ENCODE measurements at regions not wholly inside any gene's neighbourhood (a gene's known extent, or its start where the extent isn't known, plus 50 kb on each side); places are given as distances from the start of the nearest gene placed in this dataset.

- H4K8ac ChIP-seq (ENCODE audit: low read depth, low read length), result no peak overlapping the region
- H3K4ac ChIP-seq (ENCODE audit: low read depth, low read length), result no peak overlapping the region
- WGBS (ENCODE audit: extremely low coverage, insufficient coverage, insufficient read length), result no CpG with 5 or more reads among the region's 4 CpGs
- no peaks in the 10 kb centered on the region for H3K27me3 ChIP-seq (ENCODE audit: insufficient read depth, low read length)
- no peaks in the 10 kb centered on the region for H3K79me2 ChIP-seq (ENCODE audit: control insufficient read depth, insufficient read depth, low read length, poor library complexity)
- H2BK5ac ChIP-seq (ENCODE audit: low read depth, low read length, poor library complexity), result no peak overlapping the region
- H3K4me1 ChIP-seq (ENCODE audit: control insufficient read depth in 1 of 2, insufficient read depth in 2 of 2, low read length in 2 of 2), result no peaks in the 10 kb centered on the region
- DNase-seq, result no peak
- H3K23ac ChIP-seq (ENCODE audit: low read length), result no peak overlapping the region
- H3K18ac ChIP-seq (ENCODE audit: low read length), result no peak overlapping the region
- no peaks in the 10 kb centered on the region for H3K9me3 ChIP-seq (ENCODE audit: insufficient read depth, low read depth, low read length)
- no peak overlapping the region for H3K27ac ChIP-seq (ENCODE audit: low read depth, low read length)
- H3K4me2 ChIP-seq (ENCODE audit: low read length), result no peak overlapping the region
- H2AFZ ChIP-seq (ENCODE audit: insufficient read depth, low read length, poor library complexity), result no peak overlapping the region
- H3K79me1 ChIP-seq (ENCODE audit: low read length), result no peaks in the 10 kb centered on the region
- no peak overlapping the region for H2BK12ac ChIP-seq (ENCODE audit: low read length)
- no peak overlapping the region for H2BK120ac ChIP-seq (ENCODE audit: insufficient read depth, low read length, poor library complexity)
- H3K36me3 ChIP-seq (ENCODE audit: control insufficient read depth in 1 of 2, insufficient read depth in 2 of 2, low read length in 2 of 2), result no peaks in the 10 kb centered on the region
- no peak overlapping the region for H4K12ac ChIP-seq (ENCODE audit: low read depth, low read length)
- H3K9ac ChIP-seq (ENCODE audit: low read length), result no peak overlapping the region
- no peak overlapping the region for H4K91ac ChIP-seq (ENCODE audit: low read depth, low read length)
- H2AK5ac ChIP-seq (ENCODE audit: low read length), result no peak overlapping the region
- no peak overlapping the region for H3K14ac ChIP-seq (ENCODE audit: low read length)
- no peak overlapping the region for H3K4me3 ChIP-seq (ENCODE audit: low read depth, low read length)
Measured at GRCh38 chr7:94089806-94090205, 85.7 kb upstream of the BET1 start.

DNA sequence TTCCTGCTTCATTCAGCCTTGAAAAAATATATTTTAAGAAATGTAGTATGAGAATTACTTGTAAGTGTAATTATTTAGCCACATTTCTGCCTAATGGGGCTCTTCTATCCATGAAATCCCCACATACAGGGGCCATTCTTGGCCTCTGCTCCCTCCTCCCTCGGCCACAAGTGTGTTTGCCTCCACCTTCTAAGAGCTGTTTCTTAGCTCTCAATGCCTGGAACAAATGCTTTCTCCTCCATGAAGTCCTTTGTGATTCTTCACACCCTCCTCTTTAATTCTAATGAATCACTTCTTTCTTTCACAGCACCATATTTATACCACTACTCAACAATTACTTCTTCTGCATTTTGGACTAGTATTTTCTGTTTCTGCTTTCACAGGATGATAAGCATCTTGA lies 88.8 kb upstream of the BET1 start:
- H2BK120ac ChIP-seq (ENCODE audit: insufficient read depth, low read length, poor library complexity), result no peak overlapping the region
- H3K27ac ChIP-seq (ENCODE audit: low read depth, low read length), result no peak overlapping the region
- H2AK5ac ChIP-seq (ENCODE audit: low read length), result no peak overlapping the region
- H3K9ac ChIP-seq (ENCODE audit: low read length), result no peak overlapping the region
- no peaks in the 10 kb centered on the region for H3K79me1 ChIP-seq (ENCODE audit: low read length)
- H3K27me3 ChIP-seq (ENCODE audit: insufficient read depth, low read length), result no peaks in the 10 kb centered on the region
- no peak overlapping the region for H3K14ac ChIP-seq (ENCODE audit: low read length)
- no peak overlapping the region for H3K4me3 ChIP-seq (ENCODE audit: low read depth, low read length)
- H3K36me3 ChIP-seq (ENCODE audit: control insufficient read depth in 1 of 2, insufficient read depth in 2 of 2, low read length in 2 of 2), result no peaks in the 10 kb centered on the region
- H4K12ac ChIP-seq (ENCODE audit: low read depth, low read length), result no peak overlapping the region
- DNase-seq, result no peak
- H3K4me1 ChIP-seq (ENCODE audit: control insufficient read depth in 1 of 2, insufficient read depth in 2 of 2, low read length in 2 of 2), result no peaks in the 10 kb centered on the region
- no peak overlapping the region for H4K8ac ChIP-seq (ENCODE audit: low read depth, low read length)
- WGBS (ENCODE audit: extremely low coverage, insufficient coverage, insufficient read length), result no CpG with 5 or more reads among the region's 1 CpG
- no peak overlapping the region for H3K4ac ChIP-seq (ENCODE audit: low read depth, low read length)
- H2AFZ ChIP-seq (ENCODE audit: insufficient read depth, low read length, poor library complexity), result no peak overlapping the region
- H2BK5ac ChIP-seq (ENCODE audit: low read depth, low read length, poor library complexity), result no peak overlapping the region
- H3K4me2 ChIP-seq (ENCODE audit: low read length), result no peak overlapping the region
- H4K91ac ChIP-seq (ENCODE audit: low read depth, low read length), result no peak overlapping the region
- no peaks in the 10 kb centered on the region for H3K9me3 ChIP-seq (ENCODE audit: insufficient read depth, low read depth, low read length)
- H2BK12ac ChIP-seq (ENCODE audit: low read length), result no peak overlapping the region
- H3K18ac ChIP-seq (ENCODE audit: low read length), result no peak overlapping the region
- H3K79me2 ChIP-seq (ENCODE audit: control insufficient read depth, insufficient read depth, low read length, poor library complexity), result no peaks in the 10 kb centered on the region
- no peak overlapping the region for H3K23ac ChIP-seq (ENCODE audit: low read length)

DNA sequence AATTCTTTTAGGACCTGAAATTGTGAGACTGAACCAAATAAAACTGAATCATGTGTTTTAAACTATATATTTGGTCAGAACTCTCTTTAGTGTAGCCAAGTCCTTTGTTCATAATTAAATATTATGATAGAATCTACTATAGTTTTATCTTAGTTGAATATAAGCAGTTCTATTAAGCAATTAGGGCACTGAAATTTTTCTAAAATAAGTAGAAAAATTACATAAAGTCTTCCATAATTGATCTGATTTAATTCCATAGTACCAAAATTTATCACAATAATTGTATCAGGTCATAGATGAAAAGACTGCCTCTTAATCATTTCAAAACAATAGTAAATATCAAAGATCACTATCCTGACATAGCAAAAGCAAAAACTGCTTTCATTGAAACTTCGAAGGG lies 90.1 kb upstream of the BET1 start:
- Histone ChIP-seq H3K9ac (ENCODE audit: low read length) (no peak overlapping the region), H3K36me3 (ENCODE audit: control insufficient read depth in 1 of 2, insufficient read depth in 2 of 2, low read length in 2 of 2) (no peaks in the 10 kb centered on the region), H3K23ac (ENCODE audit: low read length) (no peak overlapping the region), H4K91ac (ENCODE audit: low read depth, low read length) (no peak overlapping the region), H2AFZ (ENCODE audit: insufficient read depth, low read length, poor library complexity) (no peak overlapping the region), H3K4me1 (ENCODE audit: control insufficient read depth in 1 of 2, insufficient read depth in 2 of 2, low read length in 2 of 2) (no peaks in the 10 kb centered on the region), H4K12ac (ENCODE audit: low read depth, low read length) (no peak overlapping the region), H3K14ac (ENCODE audit: low read length) (no peak overlapping the region), H3K27ac (ENCODE audit: low read depth, low read length) (no peak overlapping the region), H2AK5ac (ENCODE audit: low read length) (no peak overlapping the region), H2BK120ac (ENCODE audit: insufficient read depth, low read length, poor library complexity) (no peak overlapping the region), H3K79me1 (ENCODE audit: low read length) (no peaks in the 10 kb centered on the region), H3K9me3 (ENCODE audit: insufficient read depth, low read depth, low read length) (no peaks in the 10 kb centered on the region), H3K79me2 (ENCODE audit: control insufficient read depth, insufficient read depth, low read length, poor library complexity) (no peaks in the 10 kb centered on the region), H3K27me3 (ENCODE audit: insufficient read depth, low read length) (no peaks in the 10 kb centered on the region), H3K4me3 (ENCODE audit: low read depth, low read length) (no peak overlapping the region), H2BK12ac (ENCODE audit: low read length) (no peak overlapping the region), H3K18ac (ENCODE audit: low read length) (no peak overlapping the region), H4K8ac (ENCODE audit: low read depth, low read length) (no peak overlapping the region), H2BK5ac (ENCODE audit: low read depth, low read length, poor library complexity) (no peak overlapping the region), H3K4me2 (ENCODE audit: low read length) (no peak overlapping the region), H3K4ac (ENCODE audit: low read depth, low read length) (no peak overlapping the region)
- DNase-seq, result no peak
- WGBS (ENCODE audit: extremely low coverage, insufficient coverage, insufficient read length), result no CpG with 5 or more reads among the region's 1 CpG

DNA sequence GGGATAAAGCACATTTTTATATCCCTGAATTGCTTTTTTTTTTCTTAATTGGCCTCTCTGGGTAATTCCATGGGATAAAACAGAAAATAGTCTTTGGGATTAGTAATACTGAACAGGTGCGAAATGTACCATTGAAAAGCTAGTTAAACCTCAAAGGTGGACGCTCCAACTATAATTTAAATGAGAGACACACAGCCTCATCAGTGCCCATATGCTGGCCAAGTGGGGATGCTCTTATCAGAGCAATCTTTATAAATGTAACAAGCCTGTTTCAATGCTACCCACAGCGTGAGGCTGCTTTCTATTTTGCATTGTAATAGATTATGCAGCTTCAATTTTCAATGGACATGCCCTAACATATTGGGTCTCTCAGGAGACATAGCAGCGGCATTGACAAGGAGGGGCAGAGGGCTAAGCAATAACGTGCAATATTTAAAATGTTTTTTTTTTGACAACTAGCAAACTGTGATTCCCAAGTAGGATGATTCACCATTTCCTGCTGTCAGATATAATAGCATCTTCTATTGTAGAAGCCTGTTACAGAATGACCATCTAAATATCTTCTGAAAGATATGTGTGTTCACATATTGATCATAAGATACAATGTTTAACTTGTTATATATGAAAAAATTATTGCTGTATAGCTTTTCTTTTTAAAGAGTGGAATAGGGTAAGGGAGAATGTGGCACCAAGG lies 91.3 kb upstream of the BET1 start:
- no peaks in the 10 kb centered on the region for H3K36me3 ChIP-seq (ENCODE audit: control insufficient read depth in 1 of 2, insufficient read depth in 2 of 2, low read length in 2 of 2)
- H3K9ac ChIP-seq (ENCODE audit: low read length), result no peak overlapping the region
- no peak overlapping the region for H3K4me2 ChIP-seq (ENCODE audit: low read length)
- H3K4ac ChIP-seq (ENCODE audit: low read depth, low read length), result no peak overlapping the region
- H2BK12ac ChIP-seq (ENCODE audit: low read length), result no peak overlapping the region
- no peak overlapping the region for H2AK5ac ChIP-seq (ENCODE audit: low read length)
- H3K79me2 ChIP-seq (ENCODE audit: control insufficient read depth, insufficient read depth, low read length, poor library complexity), result no peaks in the 10 kb centered on the region
- peaks cover 1% of the 10 kb centered on the region for H3K9me3 ChIP-seq (ENCODE audit: insufficient read depth, low read depth, low read length)
- no peak overlapping the region for H3K18ac ChIP-seq (ENCODE audit: low read length)
- H3K4me1 ChIP-seq (ENCODE audit: control insufficient read depth in 1 of 2, insufficient read depth in 2 of 2, low read length in 2 of 2), result no peaks in the 10 kb centered on the region
- H3K79me1 ChIP-seq (ENCODE audit: low read length), result no peaks in the 10 kb centered on the region
- no peak overlapping the region for H3K14ac ChIP-seq (ENCODE audit: low read length)
- no peak overlapping the region for H3K4me3 ChIP-seq (ENCODE audit: low read depth, low read length)
- no peak overlapping the region for H3K27ac ChIP-seq (ENCODE audit: low read depth, low read length)
- H2BK120ac ChIP-seq (ENCODE audit: insufficient read depth, low read length, poor library complexity), result no peak overlapping the region
- no peak overlapping the region for H2AFZ ChIP-seq (ENCODE audit: insufficient read depth, low read length, poor library complexity)
- no peak for DNase-seq
- H3K23ac ChIP-seq (ENCODE audit: low read length), result no peak overlapping the region
- no peak overlapping the region for H2BK5ac ChIP-seq (ENCODE audit: low read depth, low read length, poor library complexity)
- no peak overlapping the region for H4K91ac ChIP-seq (ENCODE audit: low read depth, low read length)
- no peak overlapping the region for H4K12ac ChIP-seq (ENCODE audit: low read depth, low read length)
- no CpG with 5 or more reads among the region's 5 CpGs for WGBS (ENCODE audit: extremely low coverage, insufficient coverage, insufficient read length)
- H3K27me3 ChIP-seq (ENCODE audit: insufficient read depth, low read length), result no peaks in the 10 kb centered on the region
- no peak overlapping the region for H4K8ac ChIP-seq (ENCODE audit: low read depth, low read length)
